ENCODE measurements at regions not wholly inside any gene's neighbourhood (a gene's known extent, or its start where the extent isn't known, plus 50 kb on each side); places are given as distances from the start of the nearest gene placed in this dataset.

DNA sequence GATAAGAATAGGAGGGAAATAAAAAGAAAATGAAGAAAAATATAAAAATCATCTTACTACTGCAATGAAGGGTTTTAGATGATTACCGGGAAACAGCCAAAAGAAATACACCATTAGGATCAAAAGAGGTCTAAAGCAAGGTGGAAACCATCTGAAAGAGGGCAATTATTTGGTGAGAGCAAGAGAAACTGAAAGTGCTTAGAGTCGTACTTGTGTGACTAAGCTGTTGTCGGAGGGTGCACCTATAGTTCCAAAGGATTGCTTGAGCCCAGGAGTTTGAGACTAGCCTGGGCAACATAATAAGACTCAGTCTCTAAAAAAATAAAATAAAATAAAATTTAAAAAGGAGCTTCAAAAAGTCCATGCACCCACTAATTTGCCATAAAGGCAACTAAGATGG is 169.5 kb downstream of the DKK1 start:
- Mint-ChIP-seq H3K4me3 (no peak overlapping the region), H3K36me3 (ENCODE audit: insufficient read depth in 1 of 3, low read depth in 3 of 3) (no peaks in the 10 kb centered on the region), H3K9me3 (no peaks in the 10 kb centered on the region), H3K27me3 (ENCODE audit: low read depth) (peaks cover 2% of the 10 kb centered on the region), H3K27ac (no peak overlapping the region), H3K4me1 (no peaks in the 10 kb centered on the region)
- Histone ChIP-seq H3T11ph (ENCODE audit: low read length) (no peak overlapping the region), H3K18ac (ENCODE audit: insufficient read length, low read depth, low read length) (no peak overlapping the region), H4K20me1 (ENCODE audit: control insufficient read depth, insufficient read depth, insufficient read length) (no peaks in the 10 kb centered on the region), H3K9me3 (ENCODE audit: control insufficient read depth, low read depth, low read length) (no peaks in the 10 kb centered on the region), H4K5ac (ENCODE audit: insufficient read length, low read depth, low read length) (no peak overlapping the region), H3K23me2 (ENCODE audit: insufficient read length, low read depth, low read length, poor library complexity, severe bottlenecking) (no peaks in the 10 kb centered on the region), H2AK5ac (ENCODE audit: insufficient read length, low read length) (no peak overlapping the region), H3K23ac (ENCODE audit: insufficient read length, low read depth, low read length) (no peak overlapping the region), H3K56ac (ENCODE audit: insufficient read length, low read depth, low read length) (no peak overlapping the region), H2BK120ac (ENCODE audit: low read depth, low read length, poor library complexity, severe bottlenecking) (no peak overlapping the region), H3K27ac (ENCODE audit: insufficient read length, low read depth, low read length) (no peak overlapping the region), H2BK12ac (ENCODE audit: insufficient read length, low read depth, low read length) (no peak overlapping the region), H3K9ac (ENCODE audit: extremely low read depth, insufficient read length, low read length) (no peak overlapping the region), H3K4me1 (ENCODE audit: insufficient read depth, low read length) (no peaks in the 10 kb centered on the region), H3K27me3 (ENCODE audit: insufficient read depth, low read length) (no peaks in the 10 kb centered on the region), H2BK5ac (ENCODE audit: insufficient read length, low read length) (no peak overlapping the region), H3K79me2 (ENCODE audit: insufficient read depth, low read length) (no peaks in the 10 kb centered on the region), H4K91ac (ENCODE audit: insufficient read length, low read depth, low read length) (no peak overlapping the region), H3K79me1 (ENCODE audit: insufficient read depth, low read depth, low read length, poor library complexity, severe bottlenecking) (no peaks in the 10 kb centered on the region), H3K4ac (ENCODE audit: low read depth, low read length) (no peak overlapping the region), H3K4me2 (ENCODE audit: insufficient read depth, insufficient read length, low read length) (no peak overlapping the region), H2AFZ (ENCODE audit: low read length) (no peak overlapping the region), H4K8ac (replicated peaks; ENCODE audit: insufficient read length, low read depth, low read length) (no peak overlapping the region), H2BK20ac (ENCODE audit: low read depth, low read length, poor library complexity, severe bottlenecking) (no peak overlapping the region), H2BK15ac (ENCODE audit: low read depth, low read length) (no peak overlapping the region), H3K14ac (ENCODE audit: insufficient read depth, low read length) (no peak overlapping the region)
- DNase-seq: no peak
- no CpG with 5 or more reads among the region's 3 CpGs for WGBS (ENCODE audit: extremely low coverage, insufficient read length, low lambda C conversion rate)
- TF ChIP-seq, protein P1, sequence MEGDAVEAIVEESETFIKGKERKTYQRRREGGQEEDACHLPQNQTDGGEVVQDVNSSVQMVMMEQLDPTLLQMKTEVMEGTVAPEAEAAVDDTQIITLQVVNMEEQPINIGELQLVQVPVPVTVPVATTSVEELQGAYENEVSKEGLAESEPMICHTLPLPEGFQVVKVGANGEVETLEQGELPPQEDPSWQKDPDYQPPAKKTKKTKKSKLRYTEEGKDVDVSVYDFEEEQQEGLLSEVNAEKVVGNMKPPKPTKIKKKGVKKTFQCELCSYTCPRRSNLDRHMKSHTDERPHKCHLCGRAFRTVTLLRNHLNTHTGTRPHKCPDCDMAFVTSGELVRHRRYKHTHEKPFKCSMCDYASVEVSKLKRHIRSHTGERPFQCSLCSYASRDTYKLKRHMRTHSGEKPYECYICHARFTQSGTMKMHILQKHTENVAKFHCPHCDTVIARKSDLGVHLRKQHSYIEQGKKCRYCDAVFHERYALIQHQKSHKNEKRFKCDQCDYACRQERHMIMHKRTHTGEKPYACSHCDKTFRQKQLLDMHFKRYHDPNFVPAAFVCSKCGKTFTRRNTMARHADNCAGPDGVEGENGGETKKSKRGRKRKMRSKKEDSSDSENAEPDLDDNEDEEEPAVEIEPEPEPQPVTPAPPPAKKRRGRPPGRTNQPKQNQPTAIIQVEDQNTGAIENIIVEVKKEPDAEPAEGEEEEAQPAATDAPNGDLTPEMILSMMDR (conservative IDR thresholded peaks at IDR 0.05): no peak
